ENCODE measurements at regions not wholly inside any gene's neighbourhood (a gene's known extent, or its start where the extent isn't known, plus 50 kb on each side); places are given as distances from the start of the nearest gene placed in this dataset.

DNA sequence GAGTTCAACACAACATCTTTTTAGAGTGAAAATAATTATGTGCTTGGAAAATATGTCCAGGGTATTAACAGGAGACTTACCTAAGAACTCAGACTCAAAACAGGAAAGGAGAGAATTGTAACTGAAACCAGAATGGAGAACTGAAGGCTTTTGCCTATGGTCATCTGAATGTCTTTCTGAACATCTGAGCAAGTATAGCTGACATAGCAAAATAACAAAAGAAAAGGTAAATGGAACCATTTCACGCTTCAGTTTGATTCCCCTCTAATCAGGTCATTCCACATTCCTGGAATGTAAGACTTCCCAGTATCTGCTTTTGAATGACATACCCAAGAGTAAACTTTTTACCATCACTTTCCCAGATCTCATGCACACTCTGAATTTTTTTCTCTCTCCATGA, 500.4 kb upstream of the HS3ST1 start:
- no peaks in the 10 kb centered on the region for H3K27me3 ChIP-seq (replicated peaks; ENCODE audit: control insufficient read depth, insufficient read depth, low read length, poor library complexity, severe bottlenecking)
- no peaks in the 10 kb centered on the region for H3K36me3 ChIP-seq (ENCODE audit: control insufficient read depth, insufficient read depth, low read length)
- no peak overlapping the region for H3K27ac ChIP-seq (ENCODE audit: insufficient read depth, low read length, poor library complexity, severe bottlenecking)
- DNase-seq, result no peak
- no peak overlapping the region for H3K4me3 ChIP-seq (ENCODE audit: insufficient read depth, low read depth, low read length, poor library complexity, severe bottlenecking)
- no peaks in the 10 kb centered on the region for H3K4me1 ChIP-seq (ENCODE audit: control insufficient read depth, insufficient read depth, low read length, poor library complexity, severe bottlenecking)
- H3K9me3 ChIP-seq (ENCODE audit: control insufficient read depth, low read length), result no peaks in the 10 kb centered on the region

- H3K36me3 ChIP-seq (ENCODE audit: control insufficient read depth, insufficient read depth, low read length), result no peaks in the 10 kb centered on the region
- no peaks in the 10 kb centered on the region for H3K9me3 ChIP-seq (ENCODE audit: control insufficient read depth, low read length)
- no peaks in the 10 kb centered on the region for H3K4me1 ChIP-seq (ENCODE audit: control insufficient read depth, insufficient read depth, low read length, poor library complexity, severe bottlenecking)
- no peak overlapping the region for H3K4me3 ChIP-seq (ENCODE audit: insufficient read depth, low read depth, low read length, poor library complexity, severe bottlenecking)
- DNase-seq, result no peak
- no peak overlapping the region for H3K27ac ChIP-seq (ENCODE audit: insufficient read depth, low read length, poor library complexity, severe bottlenecking)
- no peaks in the 10 kb centered on the region for H3K27me3 ChIP-seq (replicated peaks; ENCODE audit: control insufficient read depth, insufficient read depth, low read length, poor library complexity, severe bottlenecking)
Observed at GRCh38 chr4:11919316-11919715, 490.6 kb upstream of the HS3ST1 start.

DNA sequence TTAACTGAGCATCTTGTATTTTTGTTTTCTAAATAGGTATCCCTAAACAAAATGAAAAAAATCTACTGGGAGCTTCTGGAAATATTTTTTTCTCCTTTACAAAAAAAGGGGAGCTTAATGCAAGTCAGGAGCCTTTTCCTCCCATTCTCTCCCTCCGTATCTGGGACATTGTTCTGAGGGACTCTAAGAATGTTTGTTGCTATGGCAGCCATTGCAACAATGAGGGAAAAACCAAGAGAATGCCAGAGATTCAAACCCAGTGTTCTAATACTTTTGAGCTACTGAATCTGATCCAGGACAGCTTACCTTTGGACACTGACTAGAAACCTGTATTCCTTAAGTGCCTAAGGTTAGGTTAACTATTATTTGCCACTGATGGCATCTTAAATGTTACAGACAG, 485.7 kb upstream of the HS3ST1 start:
- Histone ChIP-seq H3K4me3 (ENCODE audit: insufficient read depth, low read depth, low read length, poor library complexity, severe bottlenecking) (no peak overlapping the region), H3K27ac (ENCODE audit: insufficient read depth, low read length, poor library complexity, severe bottlenecking) (no peak overlapping the region), H3K36me3 (ENCODE audit: control insufficient read depth, insufficient read depth, low read length) (no peaks in the 10 kb centered on the region), H3K9me3 (ENCODE audit: control insufficient read depth, low read length) (no peaks in the 10 kb centered on the region), H3K4me1 (ENCODE audit: control insufficient read depth, insufficient read depth, low read length, poor library complexity, severe bottlenecking) (no peaks in the 10 kb centered on the region), H3K27me3 (replicated peaks; ENCODE audit: control insufficient read depth, insufficient read depth, low read length, poor library complexity, severe bottlenecking) (no peaks in the 10 kb centered on the region)
- DNase-seq, result no peak

- no peak for DNase-seq
- no peak overlapping the region for H3K27ac ChIP-seq (ENCODE audit: insufficient read depth, low read length, poor library complexity, severe bottlenecking)
Observed at GRCh38 chr4:11912886-11913285, 484.2 kb upstream of the HS3ST1 start.

DNA sequence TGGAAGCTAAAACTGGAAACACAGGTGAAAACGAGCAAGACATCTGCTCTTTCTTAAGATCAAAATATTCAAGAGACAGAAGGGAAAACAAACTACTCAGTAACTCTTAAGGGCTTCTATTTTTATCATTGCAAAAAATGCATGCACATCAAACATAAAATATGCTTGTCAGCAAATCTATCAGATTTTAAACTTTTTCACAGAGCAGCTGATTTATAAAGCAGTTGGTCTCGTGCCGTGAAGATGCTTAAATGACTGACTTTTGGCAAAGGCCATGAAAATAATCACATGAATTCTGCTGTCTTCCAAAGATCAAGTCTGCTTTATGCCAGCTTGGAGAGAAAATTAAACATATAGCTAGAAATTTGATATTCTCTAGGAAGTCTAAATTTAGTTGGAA, 482.1 kb upstream of the HS3ST1 start:
- no peaks in the 10 kb centered on the region for H3K27me3 ChIP-seq (replicated peaks; ENCODE audit: control insufficient read depth, insufficient read depth, low read length, poor library complexity, severe bottlenecking)
- no peaks in the 10 kb centered on the region for H3K9me3 ChIP-seq (ENCODE audit: control insufficient read depth, low read length)
- no peaks in the 10 kb centered on the region for H3K36me3 ChIP-seq (ENCODE audit: control insufficient read depth, insufficient read depth, low read length)
- H3K4me3 ChIP-seq (ENCODE audit: insufficient read depth, low read depth, low read length, poor library complexity, severe bottlenecking), result no peak overlapping the region
- no peaks in the 10 kb centered on the region for H3K4me1 ChIP-seq (ENCODE audit: control insufficient read depth, insufficient read depth, low read length, poor library complexity, severe bottlenecking)
- no peak overlapping the region for H3K27ac ChIP-seq (ENCODE audit: insufficient read depth, low read length, poor library complexity, severe bottlenecking)
- DNase-seq, result no peak

More at GRCh38 chr4:11912886-11913285, 484.2 kb upstream of the HS3ST1 start:
- Histone ChIP-seq H3K9me3 (ENCODE audit: control insufficient read depth, low read length) (no peaks in the 10 kb centered on the region), H3K36me3 (ENCODE audit: control insufficient read depth, insufficient read depth, low read length) (no peaks in the 10 kb centered on the region), H3K27me3 (replicated peaks; ENCODE audit: control insufficient read depth, insufficient read depth, low read length, poor library complexity, severe bottlenecking) (no peaks in the 10 kb centered on the region), H3K4me3 (ENCODE audit: insufficient read depth, low read depth, low read length, poor library complexity, severe bottlenecking) (no peak overlapping the region), H3K4me1 (ENCODE audit: control insufficient read depth, insufficient read depth, low read length, poor library complexity, severe bottlenecking) (no peaks in the 10 kb centered on the region)

DNA sequence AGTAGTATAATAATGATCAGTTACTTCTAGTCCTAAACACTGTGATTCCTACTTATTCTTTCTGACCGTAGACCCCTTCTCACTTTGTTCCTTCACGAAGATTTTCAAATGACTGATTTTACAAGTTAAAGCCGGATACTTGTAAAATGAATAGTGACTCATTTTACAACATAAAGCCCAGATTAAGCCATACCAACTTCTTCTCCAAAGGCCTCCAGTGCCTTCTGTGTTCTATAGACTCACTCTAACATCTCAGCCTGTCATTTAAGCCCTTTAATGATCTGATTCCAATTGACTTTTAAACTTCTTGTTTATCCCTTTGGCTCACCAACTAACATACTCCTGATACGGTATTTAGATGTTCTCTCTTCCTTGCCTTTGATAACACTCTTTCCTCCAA, 480.0 kb upstream of the HS3ST1 start:
- no peak for DNase-seq
- no peak overlapping the region for H3K4me3 ChIP-seq (ENCODE audit: insufficient read depth, low read depth, low read length, poor library complexity, severe bottlenecking)
- no peaks in the 10 kb centered on the region for H3K36me3 ChIP-seq (ENCODE audit: control insufficient read depth, insufficient read depth, low read length)
- H3K9me3 ChIP-seq (ENCODE audit: control insufficient read depth, low read length), result no peaks in the 10 kb centered on the region
- H3K4me1 ChIP-seq (ENCODE audit: control insufficient read depth, insufficient read depth, low read length, poor library complexity, severe bottlenecking), result no peaks in the 10 kb centered on the region
- H3K27ac ChIP-seq (ENCODE audit: insufficient read depth, low read length, poor library complexity, severe bottlenecking), result no peak overlapping the region
- H3K27me3 ChIP-seq (replicated peaks; ENCODE audit: control insufficient read depth, insufficient read depth, low read length, poor library complexity, severe bottlenecking), result no peaks in the 10 kb centered on the region

DNA sequence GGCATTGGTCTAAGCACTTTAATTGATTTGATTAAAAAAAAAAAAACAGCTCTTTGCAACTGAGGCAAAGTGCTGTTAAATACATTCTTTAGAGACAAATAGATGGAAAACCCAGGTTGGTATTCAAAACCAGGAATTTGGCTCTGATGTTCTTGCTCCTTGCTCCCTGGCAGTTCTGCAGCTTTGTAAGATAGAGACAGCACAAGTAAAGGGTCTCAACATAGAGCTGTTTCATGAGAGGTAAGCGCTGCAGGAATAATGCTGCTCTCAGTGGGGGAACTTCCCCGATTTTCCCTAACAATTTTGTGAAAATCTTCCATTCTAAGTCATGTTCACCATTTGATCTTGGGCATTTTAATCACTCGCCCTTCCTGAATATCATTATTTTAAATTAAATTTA, 479.5 kb upstream of the HS3ST1 start:
- no peak for DNase-seq
- Histone ChIP-seq H3K27me3 (replicated peaks; ENCODE audit: control insufficient read depth, insufficient read depth, low read length, poor library complexity, severe bottlenecking) (no peaks in the 10 kb centered on the region), H3K9me3 (ENCODE audit: control insufficient read depth, low read length) (no peaks in the 10 kb centered on the region), H3K27ac (ENCODE audit: insufficient read depth, low read length, poor library complexity, severe bottlenecking) (no peak overlapping the region), H3K4me1 (ENCODE audit: control insufficient read depth, insufficient read depth, low read length, poor library complexity, severe bottlenecking) (no peaks in the 10 kb centered on the region), H3K36me3 (ENCODE audit: control insufficient read depth, insufficient read depth, low read length) (no peaks in the 10 kb centered on the region), H3K4me3 (ENCODE audit: insufficient read depth, low read depth, low read length, poor library complexity, severe bottlenecking) (no peak overlapping the region)

DNA sequence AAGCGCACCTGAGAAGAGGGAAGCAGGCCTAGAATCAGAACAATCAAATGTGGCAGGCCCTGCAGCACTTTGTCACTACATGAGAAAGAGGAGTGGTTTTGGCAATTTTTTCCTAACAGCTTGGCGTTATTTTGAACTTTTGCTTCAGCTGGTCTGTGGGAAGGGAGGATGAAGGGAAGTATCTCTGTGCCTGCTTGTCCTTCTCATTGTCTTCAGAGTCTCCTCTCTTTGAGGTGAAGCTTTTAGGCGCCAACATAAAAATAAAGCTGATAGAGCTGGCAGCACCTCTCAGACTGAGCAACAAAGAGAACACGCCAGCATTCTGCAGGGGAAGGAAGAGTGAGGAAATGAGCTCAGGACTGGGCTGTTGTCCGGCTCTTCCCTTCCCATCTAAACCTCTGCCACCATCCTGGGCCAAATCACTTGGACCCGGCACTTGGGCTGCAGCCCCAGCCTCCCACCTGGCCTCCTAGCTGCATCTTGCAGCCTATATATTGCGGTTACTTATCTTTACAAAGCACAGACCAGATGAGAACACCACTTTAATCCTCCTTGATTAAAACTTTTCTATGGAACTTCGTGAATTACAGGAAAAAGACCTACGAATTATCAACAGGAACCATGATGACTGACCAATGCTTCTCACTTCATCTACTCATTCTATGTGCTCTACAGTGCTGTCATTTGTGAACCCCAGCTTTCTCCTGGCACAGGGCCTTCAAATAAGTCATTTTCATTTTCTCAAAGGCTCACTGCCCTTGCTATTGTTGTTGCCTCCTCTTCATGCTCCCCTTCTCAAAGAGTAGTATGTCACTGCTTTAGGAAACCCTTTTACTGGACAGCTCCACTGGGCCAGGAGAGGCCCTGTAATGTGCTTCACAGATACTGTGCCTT, 476.4 kb upstream of the HS3ST1 start:
- no peaks in the 10 kb centered on the region for H3K4me1 ChIP-seq (ENCODE audit: control insufficient read depth, insufficient read depth, low read length, poor library complexity, severe bottlenecking)
- no peak overlapping the region for H3K4me3 ChIP-seq (ENCODE audit: insufficient read depth, low read depth, low read length, poor library complexity, severe bottlenecking)
- no peak overlapping the region for H3K27ac ChIP-seq (ENCODE audit: insufficient read depth, low read length, poor library complexity, severe bottlenecking)
- no peak for DNase-seq
- H3K9me3 ChIP-seq (ENCODE audit: control insufficient read depth, low read length), result no peaks in the 10 kb centered on the region
- H3K36me3 ChIP-seq (ENCODE audit: control insufficient read depth, insufficient read depth, low read length), result no peaks in the 10 kb centered on the region
- no peaks in the 10 kb centered on the region for H3K27me3 ChIP-seq (replicated peaks; ENCODE audit: control insufficient read depth, insufficient read depth, low read length, poor library complexity, severe bottlenecking)

DNA sequence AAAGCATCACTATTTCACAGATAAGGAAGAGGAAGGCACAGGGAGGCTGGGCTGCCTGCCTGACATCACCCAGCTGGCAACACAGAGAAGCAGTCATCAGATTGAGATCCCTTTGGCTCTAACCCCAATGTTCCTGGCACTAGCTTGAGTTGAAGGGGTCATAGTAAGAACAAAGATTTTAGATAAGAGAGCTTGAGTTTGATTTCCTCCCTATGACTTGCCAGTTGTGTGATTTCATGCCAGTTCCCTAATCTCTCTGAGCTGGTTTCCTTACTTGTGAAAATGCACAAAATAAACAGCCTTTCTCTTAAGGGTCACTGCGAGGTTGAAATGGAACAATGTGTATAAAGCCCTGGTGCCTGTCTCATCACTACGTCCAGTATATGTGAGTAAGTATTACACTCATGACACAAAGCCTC, 475.4 kb upstream of the HS3ST1 start:
- H3K27ac ChIP-seq (ENCODE audit: insufficient read depth, low read length, poor library complexity, severe bottlenecking), result no peak overlapping the region
- H3K36me3 ChIP-seq (ENCODE audit: control insufficient read depth, insufficient read depth, low read length), result no peaks in the 10 kb centered on the region
- H3K9me3 ChIP-seq (ENCODE audit: control insufficient read depth, low read length), result no peaks in the 10 kb centered on the region
- H3K27me3 ChIP-seq (replicated peaks; ENCODE audit: control insufficient read depth, insufficient read depth, low read length, poor library complexity, severe bottlenecking), result no peaks in the 10 kb centered on the region
- no peak for DNase-seq
- H3K4me3 ChIP-seq (ENCODE audit: insufficient read depth, low read depth, low read length, poor library complexity, severe bottlenecking), result no peak overlapping the region
- no peaks in the 10 kb centered on the region for H3K4me1 ChIP-seq (ENCODE audit: control insufficient read depth, insufficient read depth, low read length, poor library complexity, severe bottlenecking)

DNA sequence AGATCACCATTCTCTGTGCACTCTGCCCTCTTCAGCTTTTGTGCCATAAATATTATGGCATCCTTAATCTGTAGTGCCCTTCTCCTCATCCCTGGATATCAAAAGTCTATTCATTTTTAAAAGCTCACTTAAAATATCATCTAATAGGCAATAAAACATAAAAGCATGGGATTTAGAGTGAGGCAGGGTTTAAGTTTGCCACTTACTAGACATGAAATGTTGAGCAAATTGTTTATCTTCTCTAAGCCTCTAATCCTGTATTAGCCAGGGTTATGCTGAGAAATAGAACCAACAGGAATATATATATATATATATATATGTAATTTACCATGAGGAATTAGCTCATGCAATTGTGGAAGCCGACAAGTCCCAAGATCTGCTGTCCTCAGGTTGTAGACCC, 472.4 kb upstream of the HS3ST1 start:
- H3K36me3 ChIP-seq (ENCODE audit: control insufficient read depth, insufficient read depth, low read length), result no peaks in the 10 kb centered on the region
- DNase-seq, result no peak
- H3K27me3 ChIP-seq (replicated peaks; ENCODE audit: control insufficient read depth, insufficient read depth, low read length, poor library complexity, severe bottlenecking), result no peaks in the 10 kb centered on the region
- no peak overlapping the region for H3K4me3 ChIP-seq (ENCODE audit: insufficient read depth, low read depth, low read length, poor library complexity, severe bottlenecking)
- H3K27ac ChIP-seq (ENCODE audit: insufficient read depth, low read length, poor library complexity, severe bottlenecking), result no peak overlapping the region
- no peaks in the 10 kb centered on the region for H3K9me3 ChIP-seq (ENCODE audit: control insufficient read depth, low read length)
- no peaks in the 10 kb centered on the region for H3K4me1 ChIP-seq (ENCODE audit: control insufficient read depth, insufficient read depth, low read length, poor library complexity, severe bottlenecking)

All from effector memory CD4-positive, alpha-beta T cell (primary cell).